ENCODE measurements at regions not wholly inside any gene's neighbourhood (a gene's known extent, or its start where the extent isn't known, plus 50 kb on each side); places are given as distances from the start of the nearest gene placed in this dataset.

- H3K27me3 ChIP-seq (ENCODE audit: insufficient read depth, insufficient read length), result no peaks in the 10 kb centered on the region
- TF ChIP-seq SUZ12 (IDR thresholded peaks at IDR 0.05; ENCODE audit: extremely low read depth, insufficient read depth, insufficient read length), result no peak
- DNase-seq (ENCODE audit: low read depth, low spot score), result no peak
Observed at GRCh38 chr3:28139288-28139687, 102.1 kb upstream of the CMC1 start.

GRCh38 chr3:28139967-28140634 lies 101.3 kb upstream of the CMC1 start:
- H3K9me3 ChIP-seq (ENCODE audit: insufficient read depth, low read length), result no peaks in the 10 kb centered on the region
- H3K36me3 ChIP-seq (ENCODE audit: insufficient read depth, insufficient read length, low read length), result no peaks in the 10 kb centered on the region
- DNase-seq (ENCODE audit: low read depth, low spot score), result no peak
- TF ChIP-seq YY1 (IDR thresholded peaks at IDR 0.05; ENCODE audit: insufficient read depth, insufficient read length) (no peak), SUZ12 (IDR thresholded peaks at IDR 0.05; ENCODE audit: extremely low read depth, insufficient read depth, insufficient read length) (no peak), ZNF274 (IDR thresholded peaks at IDR 0.05; ENCODE audit: low read depth, low read length) (no peak)
- H3K4me1 ChIP-seq (ENCODE audit: insufficient read depth, insufficient read length), result no peaks in the 10 kb centered on the region
- no peak overlapping the region for H3K4me3 ChIP-seq (ENCODE audit: insufficient read length, low read depth)
- no peaks in the 10 kb centered on the region for H3K27me3 ChIP-seq (ENCODE audit: insufficient read depth, insufficient read length)
- H3K9ac ChIP-seq (ENCODE audit: insufficient read length, low read depth), result no peak overlapping the region

More at GRCh38 chr3:28139288-28139687, 102.1 kb upstream of the CMC1 start:
- H3K36me3 ChIP-seq (ENCODE audit: insufficient read depth, insufficient read length, low read length), result no peaks in the 10 kb centered on the region
- H3K4me1 ChIP-seq (ENCODE audit: insufficient read depth, insufficient read length), result no peaks in the 10 kb centered on the region
- H3K9me3 ChIP-seq (ENCODE audit: insufficient read depth, low read length), result no peaks in the 10 kb centered on the region
- no peak overlapping the region for H3K9ac ChIP-seq (ENCODE audit: insufficient read length, low read depth)
- H3K4me3 ChIP-seq (ENCODE audit: insufficient read length, low read depth), result no peak overlapping the region

GRCh38 chr3:28140664-28141063 lies 100.8 kb upstream of the CMC1 start:
- no peak overlapping the region for H3K9ac ChIP-seq (ENCODE audit: insufficient read length, low read depth)
- TF ChIP-seq SUZ12 (IDR thresholded peaks at IDR 0.05; ENCODE audit: extremely low read depth, insufficient read depth, insufficient read length) (no peak), ZNF274 (IDR thresholded peaks at IDR 0.05; ENCODE audit: low read depth, low read length) (no peak), YY1 (IDR thresholded peaks at IDR 0.05; ENCODE audit: insufficient read depth, insufficient read length) (no peak)
- no peaks in the 10 kb centered on the region for H3K9me3 ChIP-seq (ENCODE audit: insufficient read depth, low read length)
- DNase-seq (ENCODE audit: low read depth, low spot score), result no peak
- no peaks in the 10 kb centered on the region for H3K4me1 ChIP-seq (ENCODE audit: insufficient read depth, insufficient read length)
- no peaks in the 10 kb centered on the region for H3K27me3 ChIP-seq (ENCODE audit: insufficient read depth, insufficient read length)
- no peak overlapping the region for H3K4me3 ChIP-seq (ENCODE audit: insufficient read length, low read depth)
- H3K36me3 ChIP-seq (ENCODE audit: insufficient read depth, insufficient read length, low read length), result no peaks in the 10 kb centered on the region

- Histone ChIP-seq H3K9me3 (ENCODE audit: insufficient read depth, low read length) (peaks cover 8% of the 10 kb centered on the region), H3K9ac (ENCODE audit: insufficient read length, low read depth) (no peak overlapping the region), H3K36me3 (ENCODE audit: insufficient read depth, insufficient read length, low read length) (no peaks in the 10 kb centered on the region), H3K4me3 (ENCODE audit: insufficient read length, low read depth) (no peak overlapping the region), H3K4me1 (ENCODE audit: insufficient read depth, insufficient read length) (no peaks in the 10 kb centered on the region), H3K27me3 (ENCODE audit: insufficient read depth, insufficient read length) (no peaks in the 10 kb centered on the region)
- TF ChIP-seq ZNF274 (IDR thresholded peaks at IDR 0.05; ENCODE audit: low read depth, low read length), result no peak
- TF ChIP-seq YY1 (IDR thresholded peaks at IDR 0.05; ENCODE audit: insufficient read depth, insufficient read length), result no peak
- no peak for TF ChIP-seq SUZ12 (IDR thresholded peaks at IDR 0.05; ENCODE audit: extremely low read depth, insufficient read depth, insufficient read length)
- no peak for DNase-seq (ENCODE audit: low read depth, low spot score)
Observed at GRCh38 chr3:28149960-28150359, 91.5 kb upstream of the CMC1 start.

GRCh38 chr3:28150465-28151206 lies 90.8 kb upstream of the CMC1 start:
- H3K4me3 ChIP-seq (ENCODE audit: insufficient read length, low read depth), result no peak overlapping the region
- H3K36me3 ChIP-seq (ENCODE audit: insufficient read depth, insufficient read length, low read length), result no peaks in the 10 kb centered on the region

GRCh38 chr3:28151207-28151550 lies 90.2 kb upstream of the CMC1 start:
- TF ChIP-seq SUZ12 (IDR thresholded peaks at IDR 0.05; ENCODE audit: extremely low read depth, insufficient read depth, insufficient read length), result no peak
- TF ChIP-seq YY1 (IDR thresholded peaks at IDR 0.05; ENCODE audit: insufficient read depth, insufficient read length), result no peak
- no peak for TF ChIP-seq ZNF274 (IDR thresholded peaks at IDR 0.05; ENCODE audit: low read depth, low read length)
- Histone ChIP-seq H3K36me3 (ENCODE audit: insufficient read depth, insufficient read length, low read length) (no peaks in the 10 kb centered on the region), H3K9me3 (ENCODE audit: insufficient read depth, low read length) (peaks cover 8% of the 10 kb centered on the region), H3K4me3 (ENCODE audit: insufficient read length, low read depth) (no peak overlapping the region), H3K9ac (ENCODE audit: insufficient read length, low read depth) (no peak overlapping the region), H3K4me1 (ENCODE audit: insufficient read depth, insufficient read length) (no peaks in the 10 kb centered on the region), H3K27me3 (ENCODE audit: insufficient read depth, insufficient read length) (no peaks in the 10 kb centered on the region)
- DNase-seq (ENCODE audit: low read depth, low spot score), result no peak

More at GRCh38 chr3:28150465-28151206, 90.8 kb upstream of the CMC1 start:
- no peak for TF ChIP-seq SUZ12 (IDR thresholded peaks at IDR 0.05; ENCODE audit: extremely low read depth, insufficient read depth, insufficient read length)
- TF ChIP-seq ZNF274 (IDR thresholded peaks at IDR 0.05; ENCODE audit: low read depth, low read length), result no peak
- TF ChIP-seq YY1 (IDR thresholded peaks at IDR 0.05; ENCODE audit: insufficient read depth, insufficient read length), result no peak
- no peaks in the 10 kb centered on the region for H3K27me3 ChIP-seq (ENCODE audit: insufficient read depth, insufficient read length)
- no peak overlapping the region for H3K9ac ChIP-seq (ENCODE audit: insufficient read length, low read depth)
- no peaks in the 10 kb centered on the region for H3K4me1 ChIP-seq (ENCODE audit: insufficient read depth, insufficient read length)
- DNase-seq (ENCODE audit: low read depth, low spot score), result no peak
- H3K9me3 ChIP-seq (ENCODE audit: insufficient read depth, low read length), result peaks cover 8% of the 10 kb centered on the region

GRCh38 chr3:28151608-28152228 lies 89.7 kb upstream of the CMC1 start:
- TF ChIP-seq YY1 (IDR thresholded peaks at IDR 0.05; ENCODE audit: insufficient read depth, insufficient read length), result no peak
- no peak for TF ChIP-seq SUZ12 (IDR thresholded peaks at IDR 0.05; ENCODE audit: extremely low read depth, insufficient read depth, insufficient read length)
- no peak for TF ChIP-seq ZNF274 (IDR thresholded peaks at IDR 0.05; ENCODE audit: low read depth, low read length)
- H3K4me1 ChIP-seq (ENCODE audit: insufficient read depth, insufficient read length), result no peaks in the 10 kb centered on the region
- no peaks in the 10 kb centered on the region for H3K27me3 ChIP-seq (ENCODE audit: insufficient read depth, insufficient read length)
- no peaks in the 10 kb centered on the region for H3K36me3 ChIP-seq (ENCODE audit: insufficient read depth, insufficient read length, low read length)
- H3K9ac ChIP-seq (ENCODE audit: insufficient read length, low read depth), result no peak overlapping the region
- DNase-seq (ENCODE audit: low read depth, low spot score), result no peak
- H3K4me3 ChIP-seq (ENCODE audit: insufficient read length, low read depth), result no peak overlapping the region
- peaks cover 8% of the 10 kb centered on the region for H3K9me3 ChIP-seq (ENCODE audit: insufficient read depth, low read length)

All from NT2/D1 (cell line).